GM12878 (cell line): ENCODE measurements at regions not wholly inside any gene's neighbourhood (a gene's known extent, or its start where the extent isn't known, plus 50 kb on each side); places are given as distances from the start of the nearest gene placed in this dataset.

Source experiments
- ATAC-seq: fragments of 200-7000 bp; cut with Tn5 transposase; 3 replicates; pipeline ENCODE4 v1.9.1; 2020; ENCODE audit warnings: mild to moderate bottlenecking, moderate library complexity
- BruUV-seq: library from RNA; stranded (reverse); fragments of 400-500 nt; replicated peaks from 2 replicates; lab custom pipeline; 2021; lab: Mats Ljungman, UMichigan
- CTCF ChIA-PET: fragments of 300-600 bp; sonication (Branson Sonifier 250); formaldehyde crosslinking; extraction: SDS; loops from one replicate; lab custom pipeline; 2021; ENCODE audit warnings: inconsistent platforms; lab: Yijun Ruan, JAX
- POLR2A ChIA-PET: fragments of 350-600 bp; formaldehyde crosslinking; extraction: SDS; loops from one replicate; lab custom pipeline; 2021; ENCODE audit warnings: inconsistent platforms; lab: Charles Lee
- RAD21 ChIA-PET: fragments of 300-600 bp; sonication (Branson Sonifier 250); formaldehyde crosslinking; loops from one replicate; lab custom pipeline; 2023; ENCODE audit warnings: antibody characterized with exemption; ENCODE audit not compliant: unreplicated experiment; lab: Charles Lee
- SMC1A ChIA-PET: fragments of 300-600 bp; sonication (Branson Sonifier 250); formaldehyde crosslinking; loops from one replicate; lab custom pipeline; 2023; ENCODE audit not compliant: unreplicated experiment, uncharacterized antibody; lab: Charles Lee
- DNase-seq: peaks from one replicate; pipeline ENCODE4 v3.0.0-alpha.2; 2011; ENCODE audit warnings: low read depth, low spot score
- FAIRE-seq: peaks from 3 replicates; lab custom pipeline; 2011; peaks lifted over from hg19 to GRCh38; lab: Jason Lieb, UNC
- H2AFZ ChIP-seq: 2 replicates; pipeline ENCODE4 v1.6.0; 2011; ENCODE audit warnings: low read depth, low read length, control low read depth; ENCODE audit not compliant: control insufficient read depth
- H3K27ac ChIP-seq: 2 replicates; pipeline ENCODE4 v1.5.1; 2011; ENCODE audit warnings: control low read depth; ENCODE audit not compliant: control insufficient read depth, insufficient read depth
- H3K27me3 ChIP-seq, 2 experiments: replicated peaks in 1 of 2; 2 replicates each; pipeline versions ENCODE4 v1.6.0 to v1.6.1; 2011; ENCODE audit warnings: low read length in 1 of 2; ENCODE audit not compliant: control insufficient read depth in 2 of 2, insufficient read depth in 2 of 2
- H3K36me3 ChIP-seq, 2 experiments: 2 replicates each; pipeline ENCODE4 v1.5.1; 2011; ENCODE audit warnings: low read length in 1 of 2; ENCODE audit not compliant: control insufficient read depth in 2 of 2, insufficient read depth in 2 of 2
- H3K4me1 ChIP-seq: 2 replicates; pipeline ENCODE4 v1.6.1; 2011; ENCODE audit warnings: mild to moderate bottlenecking, low read length, moderate library complexity, mixed read lengths; ENCODE audit not compliant: control insufficient read depth, insufficient read depth
- H3K4me2 ChIP-seq: 2 replicates; pipeline ENCODE4 v1.6.0; 2011; ENCODE audit warnings: control low read depth; ENCODE audit not compliant: control insufficient read depth, insufficient read depth
- H3K4me3 ChIP-seq: fragments of 200-600 bp; sonication (generic); 2 replicates; pipeline ENCODE4 v1.5.1; 2016
- H3K79me2 ChIP-seq: 2 replicates; pipeline ENCODE4 v1.6.0; 2011; ENCODE audit warnings: low read length; ENCODE audit not compliant: control insufficient read depth, insufficient read depth
- H3K9ac ChIP-seq: 2 replicates; pipeline ENCODE4 v1.8.0; 2011; ENCODE audit warnings: low read length, control low read depth, mixed read lengths; ENCODE audit not compliant: control insufficient read depth, insufficient read depth
- H3K9me3 ChIP-seq: replicated peaks from 3 replicates; pipeline ENCODE4 v1.5.1; 2011; ENCODE audit warnings: mild to moderate bottlenecking, low read length; ENCODE audit not compliant: control insufficient read depth, insufficient read depth
- H4K20me1 ChIP-seq: 2 replicates; pipeline ENCODE4 v1.6.0; 2011; ENCODE audit not compliant: control insufficient read depth, insufficient read depth
- ASH2L ChIP-seq: fragments of 300-600, 200-600 bp; sonication (generic); IDR thresholded peaks from 2 replicates; pipeline ENCODE4 v1.6.1; 2017; ENCODE audit warnings: low read depth, mild to moderate bottlenecking, borderline replicate concordance
- CBX3 ChIP-seq: fragments of 200-600 bp; sonication (generic); IDR thresholded peaks from 2 replicates; pipeline ENCODE4 v1.6.1; 2016; ENCODE audit warnings: low read depth, borderline replicate concordance
- ELK1 ChIP-seq: IDR thresholded peaks from 2 replicates; pipeline ENCODE4 v1.6.1; 2012; ENCODE audit warnings: low read depth, low read length, improper control_type of control experiment
- FOXM1 ChIP-seq: IDR thresholded peaks from 2 replicates; pipeline ENCODE4 v1.6.1; 2012; ENCODE audit warnings: low read depth, mild to moderate bottlenecking, inconsistent platforms, low read length, moderate library complexity
- KAT2A ChIP-seq: conservative IDR thresholded peaks from 2 replicates; pipeline ENCODE4 v1.6.1; 2011; ENCODE audit warnings: low read depth, low read length; ENCODE audit not compliant: control insufficient read depth
- SMAD1 ChIP-seq: fragments of 450-650 bp; IDR thresholded peaks from 2 replicates; pipeline ENCODE4 v1.6.1; 2018; ENCODE audit warnings: mild to moderate bottlenecking, low read depth; ENCODE audit not compliant: partially characterized antibody
- SREBF1 ChIP-seq: IDR thresholded peaks from 2 replicates; pipeline ENCODE4 v1.6.1; 2012; ENCODE audit warnings: mild to moderate bottlenecking, low read length
- TCF3 ChIP-seq: IDR thresholded peaks from 2 replicates; pipeline ENCODE4 v1.6.1; 2012; ENCODE audit warnings: low read depth, mild to moderate bottlenecking, low read length, borderline replicate concordance; ENCODE audit not compliant: insufficient read depth
- USF2 ChIP-seq: IDR thresholded peaks from 2 replicates; pipeline ENCODE4 v1.6.1; 2011; ENCODE audit warnings: low read depth, low read length, improper control_type of control experiment, borderline replicate concordance
- WGBS: methylation state at CpG from one replicate; pipeline ENCODE4 v1.1.6; 2016; ENCODE audit warnings: low lambda C conversion rate; ENCODE audit not compliant: insufficient replicate concordance, insufficient coverage; ENCODE audit errors: missing lambda C conversion rate; 5-methylcytosine and 5-hydroxymethylcytosine counted together
- in situ Hi-C: fragments of 300-500 bp; cut with MboI; formaldehyde crosslinking; loops from 9 replicates; pipeline ENCODE4 v1.14.3; 2018; ENCODE audit warnings: mixed read lengths
- intact Hi-C: fragments of 100-400 bp; cut with micrococcal nuclease; formaldehyde crosslinking; loops from one replicate; pipeline ENCODE4 v1.14.2; 2022; ENCODE audit not compliant: unreplicated experiment

- no TSS peak for BruUV-seq
- ChIA-PET POLR2A (no interaction called here), RAD21 (no interaction called here)
These were observed 238.6 kb upstream of the TPM1 start for GRCh38 chr15:62803856-62804400.

More at GRCh38 chr15:62803856-62804400, 238.6 kb upstream of the TPM1 start:
- Histone ChIP-seq H3K27ac (no peak overlapping the region), H3K79me2 (no peaks in the 10 kb centered on the region), H3K4me3 (no peak overlapping the region), H3K9me3 (no peaks in the 10 kb centered on the region), H3K27me3 (0 out of 4 replicates have a peak, but pooled peaks cover 0 to 1% of the 10 kb centered on the region in 2 experiments), H3K4me1 (no peaks in the 10 kb centered on the region), H4K20me1 (no peaks in the 10 kb centered on the region), H3K4me2 (no peak overlapping the region), H3K36me3 (no peaks in the 10 kb centered on the region), H2AFZ (no peak overlapping the region), H3K9ac (no peak overlapping the region)
- SMC1A ChIA-PET = interaction anchor here (1.5 kb wide), 1 partner anchor 10 kb away, joined by 4 read pairs; no protein-coding TSS in a partner anchor
- DNase-seq (no peak), ATAC-seq (no peak), FAIRE-seq (no peak)
- TF ChIP-seq TCF3 (no peak), USF2 (no peak), CBX3 (no peak), SREBF1 (no peak), SMAD1 (no peak), ELK1 (no peak), ASH2L (no peak), FOXM1 (no peak), KAT2A (no peak)
- intact Hi-C loops (no loop called here), in situ Hi-C loops (no loop called here)
- WGBS = 76% methylated on average over 5 of the region's 5 CpGs
- CTCF ChIA-PET = interaction anchor here (1.6 kb wide), 1 partner anchor 10 kb away, joined by 6 read pairs; no protein-coding TSS in a partner anchor
